LNCaP clone FGC (cell line): ENCODE measurements at regions not wholly inside any gene's neighbourhood (a gene's known extent, or its start where the extent isn't known, plus 50 kb on each side); places are given as distances from the start of the nearest gene placed in this dataset.

Experiments
- DNase-seq: peaks from one replicate; pipeline ENCODE4 v3.0.0-alpha.2; 2011; ENCODE audit warnings: low read depth
- H3K4me3 ChIP-seq: 2 replicates; pipeline ENCODE4 v1.5.1; 2011; ENCODE audit warnings: mild to moderate bottlenecking, low read depth, low read length, control low read depth
- TF ChIP-seq, protein P1 (sequence below): IDR thresholded peaks from 2 replicates; pipeline ENCODE4 v1.5.1; 2012; ENCODE audit warnings: mild to moderate bottlenecking; ENCODE audit not compliant: control insufficient read depth, insufficient read depth; ENCODE audit errors: extremely low read depth

GRCh38 chr6:56757588-56757984 is 114.9 kb upstream of the DST start:
- TF ChIP-seq, protein P1, sequence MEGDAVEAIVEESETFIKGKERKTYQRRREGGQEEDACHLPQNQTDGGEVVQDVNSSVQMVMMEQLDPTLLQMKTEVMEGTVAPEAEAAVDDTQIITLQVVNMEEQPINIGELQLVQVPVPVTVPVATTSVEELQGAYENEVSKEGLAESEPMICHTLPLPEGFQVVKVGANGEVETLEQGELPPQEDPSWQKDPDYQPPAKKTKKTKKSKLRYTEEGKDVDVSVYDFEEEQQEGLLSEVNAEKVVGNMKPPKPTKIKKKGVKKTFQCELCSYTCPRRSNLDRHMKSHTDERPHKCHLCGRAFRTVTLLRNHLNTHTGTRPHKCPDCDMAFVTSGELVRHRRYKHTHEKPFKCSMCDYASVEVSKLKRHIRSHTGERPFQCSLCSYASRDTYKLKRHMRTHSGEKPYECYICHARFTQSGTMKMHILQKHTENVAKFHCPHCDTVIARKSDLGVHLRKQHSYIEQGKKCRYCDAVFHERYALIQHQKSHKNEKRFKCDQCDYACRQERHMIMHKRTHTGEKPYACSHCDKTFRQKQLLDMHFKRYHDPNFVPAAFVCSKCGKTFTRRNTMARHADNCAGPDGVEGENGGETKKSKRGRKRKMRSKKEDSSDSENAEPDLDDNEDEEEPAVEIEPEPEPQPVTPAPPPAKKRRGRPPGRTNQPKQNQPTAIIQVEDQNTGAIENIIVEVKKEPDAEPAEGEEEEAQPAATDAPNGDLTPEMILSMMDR, result peak; percentile 67
- peak; percentile 43 for DNase-seq

GRCh38 chr6:56756791-56757587 is 114.3 kb upstream of the DST start:
- no peak for DNase-seq
- TF ChIP-seq, protein P1, result no peak
- no peak overlapping the region for H3K4me3 ChIP-seq

More at GRCh38 chr6:56757588-56757984, 114.9 kb upstream of the DST start:
- H3K4me3 ChIP-seq, result no peak overlapping the region

- H3K4me3 ChIP-seq, result no peak overlapping the region
- TF ChIP-seq, protein P1, result no peak
- DNase-seq, result no peak
Observed at GRCh38 chr6:56756219-56756789, 113.6 kb upstream of the DST start.

DNA sequence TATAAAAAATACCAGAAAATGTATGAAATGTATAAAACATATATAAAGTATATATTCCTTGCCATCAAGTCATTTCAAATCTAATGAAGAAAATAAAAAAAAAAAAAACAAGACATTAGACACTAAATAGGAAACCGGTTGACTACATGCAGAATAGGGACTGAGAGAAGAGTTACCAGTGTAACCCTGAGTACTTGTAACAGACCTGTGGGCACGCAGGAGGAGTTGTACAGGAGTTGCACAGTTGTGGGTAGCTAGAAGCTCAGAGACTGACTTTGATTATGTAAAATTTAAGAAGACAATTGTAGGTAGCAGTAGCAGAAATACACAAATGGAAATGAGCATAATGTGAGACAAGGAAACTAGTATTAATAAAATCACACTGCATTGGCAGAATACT is 112.4 kb upstream of the DST start:
- H3K4me3 ChIP-seq, result no peak overlapping the region
- no peak for DNase-seq
- TF ChIP-seq, protein P1, result no peak

DNA sequence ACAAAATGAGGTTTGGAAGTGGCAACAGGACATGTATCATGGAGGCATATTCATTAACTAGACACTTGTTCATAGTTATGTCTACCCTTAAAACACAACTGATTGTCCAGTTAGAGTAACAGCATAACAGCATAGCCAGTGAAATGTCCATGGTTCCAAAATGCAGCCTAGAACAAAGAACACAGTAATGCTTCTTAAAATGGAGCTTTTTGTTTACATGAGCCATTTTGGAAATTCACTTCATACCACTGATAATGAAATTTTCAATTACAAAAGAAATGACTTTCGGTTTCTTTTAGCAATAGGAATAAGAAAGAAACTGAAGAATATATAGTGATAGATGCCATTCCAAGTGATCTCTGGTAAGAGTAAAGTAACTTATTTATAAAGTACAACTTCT is 111.1 kb upstream of the DST start:
- DNase-seq, result no peak
- TF ChIP-seq, protein P1, result no peak
- no peak overlapping the region for H3K4me3 ChIP-seq

GRCh38 chr6:56752534-56752933 is 109.8 kb upstream of the DST start:
- DNase-seq, result no peak
- no peak overlapping the region for H3K4me3 ChIP-seq
- TF ChIP-seq, protein P1, result no peak
